NCI-H510A treated with DMSO at 0.1 percent for 48 hours (cell line): ENCODE measurements at regions not wholly inside any gene's neighbourhood (a gene's known extent, or its start where the extent isn't known, plus 50 kb on each side); places are given as distances from the start of the nearest gene placed in this dataset.
"Not testable (repeated sequence)": the region's sequence is repeated elsewhere in the genome, so short reads cannot be mapped to it uniquely, and the experiment has no call there.

Source experiments
- DNase-seq: peaks from one replicate; lab custom pipeline; 2025; lab: John Stamatoyannopoulos, UW

- DNase-seq: not testable (repeated sequence)
These were observed 833.1 kb upstream of the RAG2 start for GRCh38 chr11:37430966-37431632.

GRCh38 chr11:37422511-37422910 lies 824.5 kb upstream of the RAG2 start:
- DNase-seq: no peak

GRCh38 chr11:37411289-37411688 lies 813.3 kb upstream of the RAG2 start:
- no peak for DNase-seq

GRCh38 chr11:37409124-37409523 lies 811.1 kb upstream of the RAG2 start:
- no peak for DNase-seq

GRCh38 chr11:37407461-37407860 lies 809.4 kb upstream of the RAG2 start:
- no peak for DNase-seq

GRCh38 chr11:37406651-37407050 lies 808.6 kb upstream of the RAG2 start:
- DNase-seq: no peak

- no peak for DNase-seq
These were observed 806.2 kb upstream of the RAG2 start for GRCh38 chr11:37404231-37404630.

GRCh38 chr11:37402663-37403062 lies 804.6 kb upstream of the RAG2 start:
- no peak for DNase-seq

- no peak for DNase-seq
These were observed 796.3 kb upstream of the RAG2 start for GRCh38 chr11:37394236-37394870.

- DNase-seq: no peak
These were observed 793.6 kb upstream of the RAG2 start for GRCh38 chr11:37391615-37392014.

- DNase-seq: no peak
These were observed 792.6 kb upstream of the RAG2 start for GRCh38 chr11:37390576-37391083.

- DNase-seq: no peak
These were observed 780.9 kb upstream of the RAG2 start for GRCh38 chr11:37378958-37379357.

GRCh38 chr11:37372667-37373066 lies 774.6 kb upstream of the RAG2 start:
- no peak for DNase-seq

GRCh38 chr11:37371346-37371970 lies 773.4 kb upstream of the RAG2 start:
- no peak for DNase-seq

GRCh38 chr11:37370817-37371216 lies 772.8 kb upstream of the RAG2 start:
- DNase-seq: no peak

- DNase-seq: no peak
These were observed 766.3 kb upstream of the RAG2 start for GRCh38 chr11:37364246-37364839.

- DNase-seq: no peak
These were observed 755.2 kb upstream of the RAG2 start for GRCh38 chr11:37353192-37353591.

- DNase-seq: no peak
These were observed 754.4 kb upstream of the RAG2 start for GRCh38 chr11:37352485-37352884.

- DNase-seq: no peak
These were observed 745.3 kb upstream of the RAG2 start for GRCh38 chr11:37343290-37343689.

- DNase-seq: no peak
These were observed 738.4 kb upstream of the RAG2 start for GRCh38 chr11:37336401-37336800.

GRCh38 chr11:37333345-37333744 lies 735.3 kb upstream of the RAG2 start:
- no peak for DNase-seq

GRCh38 chr11:37323843-37324242 lies 725.8 kb upstream of the RAG2 start:
- DNase-seq: no peak
